Lung (tissue), 11 donors: ENCODE measurements at regions not wholly inside any gene's neighbourhood (a gene's known extent, or its start where the extent isn't known, plus 50 kb on each side); places are given as distances from the start of the nearest gene placed in this dataset.

Source experiments
- ATAC-seq: fragments of 200-7000 bp; cut with Tn5 transposase; one replicate; pipeline ENCODE4 v1.9.1; 2020; ENCODE audit warnings: moderate number of reproducible peaks; ENCODE audit not compliant: insufficient read depth, low FRiP score
- DNase-seq, 3 donors: peaks; one replicate each; pipeline ENCODE4 v3.0.0-alpha.2; 2013 to 2017
- H3K27ac ChIP-seq, 2 donors: one replicate each; pipeline ENCODE4 v1.5.1; 2013; ENCODE audit warnings: mild to moderate bottlenecking in 2 of 2, moderate library complexity in 2 of 2, control low read depth in 1 of 2, inconsistent platforms in 1 of 2, low read depth in 1 of 2, low read length in 1 of 2
- H3K27me3 ChIP-seq, 3 donors: one replicate each; pipeline ENCODE4 v1.5.1; 2013; ENCODE audit warnings: low read length in 2 of 3; ENCODE audit not compliant: control insufficient read depth in 3 of 3, insufficient read depth in 3 of 3
- H3K36me3 ChIP-seq, 4 donors: one replicate each; pipeline ENCODE4 v1.5.1; 2013; ENCODE audit warnings: low read length in 4 of 4, mild to moderate bottlenecking in 1 of 4, moderate library complexity in 1 of 4; ENCODE audit not compliant: control insufficient read depth in 4 of 4, insufficient read depth in 4 of 4
- H3K4me1 ChIP-seq, 5 donors: one replicate each; pipeline ENCODE4 v1.5.1; 2013; ENCODE audit warnings: low read length in 5 of 5, mild to moderate bottlenecking in 2 of 5, moderate library complexity in 1 of 5; ENCODE audit not compliant: control insufficient read depth in 5 of 5, insufficient read depth in 5 of 5
- H3K4me3 ChIP-seq: one replicate; pipeline ENCODE4 v1.5.1; 2013; ENCODE audit warnings: mild to moderate bottlenecking, control low read depth, moderate library complexity
- H3K9ac ChIP-seq, 2 donors: one replicate each; pipeline ENCODE4 v1.5.1; 2013; ENCODE audit warnings: low read length in 2 of 2, control low read depth in 1 of 2; ENCODE audit not compliant: insufficient read depth in 1 of 2
- H3K9me3 ChIP-seq, 4 donors: one replicate each; pipeline ENCODE4 v1.5.1; 2013; ENCODE audit warnings: low read length in 3 of 4, mild to moderate bottlenecking in 1 of 4, moderate library complexity in 1 of 4; ENCODE audit not compliant: control insufficient read depth in 4 of 4, insufficient read depth in 3 of 4
- WGBS, 2 donors: extraction: QIAGEN DNeasy Blood & Tissue Kit; methylation state at CpG; one replicate each; pipeline ENCODE4 v1.1.7; 2013; 5-methylcytosine and 5-hydroxymethylcytosine counted together
- TF ChIP-seq, protein P1 (sequence below): IDR thresholded peaks from 2 replicates; pipeline ENCODE4 v1.5.1; 2012; ENCODE audit warnings: mild to moderate bottlenecking; ENCODE audit errors: control extremely low read depth, extremely low read depth
- donor health status: control.
- donor health status: control.
- donor health status: Bipolar disorder and iron deficiency.
- donor health status: healthy.
- donor health status: DM: yes; HTN: yes; CAD: no.

DNA sequence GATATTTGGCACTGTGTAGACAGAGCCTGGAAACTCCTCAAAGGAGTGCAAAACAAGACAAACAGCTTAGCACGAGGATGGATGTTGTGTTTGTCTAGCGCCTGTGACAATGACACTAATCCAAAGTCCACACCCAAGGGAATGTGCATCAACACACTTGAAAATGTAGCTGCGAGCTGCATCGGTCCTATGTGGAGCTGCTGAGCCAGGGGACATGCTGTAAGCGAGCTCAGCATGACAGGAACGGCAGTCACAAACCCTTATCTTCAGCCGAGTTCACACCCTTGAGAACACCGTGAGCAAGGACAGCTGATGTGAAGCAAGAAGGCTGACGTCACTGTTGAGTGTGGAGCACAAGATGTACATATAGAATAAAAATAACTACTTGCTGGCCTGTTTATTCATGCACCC is 684.3 kb downstream of the QKI start:
- peak in 1 of 3 donors; percentile 60 for DNase-seq
- Histone ChIP-seq H3K27ac (peak overlapping the region in 1 of 2 donors; percentile 96), H3K9ac (no peak overlapping the region), H3K36me3 (no peaks in the 10 kb centered on the region), H3K9me3 (no peaks in the 10 kb centered on the region), H3K27me3 (no peaks in the 10 kb centered on the region), H3K4me3 (no peak overlapping the region), H3K4me1 (peaks cover 0 to 15% (median 3%) of the 10 kb centered on the region in 5 donors)
- 41 to 55% methylated on average over 9 of the region's 9 CpGs for WGBS, 2 donors
- ATAC-seq, result no peak
- TF ChIP-seq, protein P1, sequence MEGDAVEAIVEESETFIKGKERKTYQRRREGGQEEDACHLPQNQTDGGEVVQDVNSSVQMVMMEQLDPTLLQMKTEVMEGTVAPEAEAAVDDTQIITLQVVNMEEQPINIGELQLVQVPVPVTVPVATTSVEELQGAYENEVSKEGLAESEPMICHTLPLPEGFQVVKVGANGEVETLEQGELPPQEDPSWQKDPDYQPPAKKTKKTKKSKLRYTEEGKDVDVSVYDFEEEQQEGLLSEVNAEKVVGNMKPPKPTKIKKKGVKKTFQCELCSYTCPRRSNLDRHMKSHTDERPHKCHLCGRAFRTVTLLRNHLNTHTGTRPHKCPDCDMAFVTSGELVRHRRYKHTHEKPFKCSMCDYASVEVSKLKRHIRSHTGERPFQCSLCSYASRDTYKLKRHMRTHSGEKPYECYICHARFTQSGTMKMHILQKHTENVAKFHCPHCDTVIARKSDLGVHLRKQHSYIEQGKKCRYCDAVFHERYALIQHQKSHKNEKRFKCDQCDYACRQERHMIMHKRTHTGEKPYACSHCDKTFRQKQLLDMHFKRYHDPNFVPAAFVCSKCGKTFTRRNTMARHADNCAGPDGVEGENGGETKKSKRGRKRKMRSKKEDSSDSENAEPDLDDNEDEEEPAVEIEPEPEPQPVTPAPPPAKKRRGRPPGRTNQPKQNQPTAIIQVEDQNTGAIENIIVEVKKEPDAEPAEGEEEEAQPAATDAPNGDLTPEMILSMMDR, result no peak

DNA sequence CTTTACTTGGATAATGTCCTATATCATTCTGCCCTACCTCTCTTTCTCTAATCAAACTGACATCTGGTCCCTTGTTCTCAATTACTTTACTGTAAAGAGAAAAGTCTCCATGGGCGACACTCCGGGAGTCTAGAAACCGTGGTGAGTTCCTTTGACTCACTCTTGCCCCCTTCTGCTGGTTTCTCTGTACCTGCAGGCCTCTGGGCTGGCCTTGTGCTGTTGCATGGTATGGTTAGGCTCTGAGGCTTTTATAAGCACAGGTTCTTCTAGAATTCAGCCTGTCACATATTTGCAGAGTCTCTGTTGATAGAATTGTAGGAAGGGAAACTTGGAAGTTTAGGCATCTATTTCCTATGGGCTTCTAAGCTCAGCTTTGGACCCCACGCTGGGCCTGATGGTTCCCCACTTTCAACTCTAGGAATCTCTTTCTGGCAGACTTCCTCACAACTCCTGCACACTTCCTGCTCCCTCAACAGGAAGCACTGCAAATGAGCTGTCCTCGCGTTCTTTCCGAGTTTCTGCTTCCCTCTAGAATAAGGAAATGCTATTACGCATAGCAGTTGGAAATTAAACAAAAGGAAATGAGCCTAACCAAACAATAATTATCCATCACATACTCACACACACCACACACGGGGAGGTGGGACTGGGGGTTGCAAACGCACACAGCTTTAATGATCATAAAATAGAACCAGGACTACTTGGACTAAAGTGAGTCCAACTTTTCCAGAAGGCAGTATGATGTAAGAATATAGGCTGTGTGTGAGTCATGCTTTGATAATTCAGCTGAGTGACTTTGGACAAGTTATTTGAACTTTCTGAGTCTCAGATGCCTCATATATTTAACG is 683.3 kb downstream of the QKI start:
- H3K9me3 ChIP-seq, result no peaks in the 10 kb centered on the region
- no peaks in the 10 kb centered on the region for H3K36me3 ChIP-seq
- peaks cover 0 to 15% (median 3%) of the 10 kb centered on the region in 5 donors for H3K4me1 ChIP-seq
- DNase-seq (peak in 2 of 3 donors; percentile 54 to 73), ATAC-seq (peak; percentile 60)
- TF ChIP-seq, protein P1, result no peak
- H3K4me3 ChIP-seq, result no peak overlapping the region
- H3K9ac ChIP-seq, result no peak overlapping the region
- peak overlapping the region in 1 of 2 donors; percentile 96 for H3K27ac ChIP-seq
- H3K27me3 ChIP-seq, result no peaks in the 10 kb centered on the region
- 37 to 41% methylated on average over 11 of the region's 11 CpGs for WGBS, 2 donors

DNA sequence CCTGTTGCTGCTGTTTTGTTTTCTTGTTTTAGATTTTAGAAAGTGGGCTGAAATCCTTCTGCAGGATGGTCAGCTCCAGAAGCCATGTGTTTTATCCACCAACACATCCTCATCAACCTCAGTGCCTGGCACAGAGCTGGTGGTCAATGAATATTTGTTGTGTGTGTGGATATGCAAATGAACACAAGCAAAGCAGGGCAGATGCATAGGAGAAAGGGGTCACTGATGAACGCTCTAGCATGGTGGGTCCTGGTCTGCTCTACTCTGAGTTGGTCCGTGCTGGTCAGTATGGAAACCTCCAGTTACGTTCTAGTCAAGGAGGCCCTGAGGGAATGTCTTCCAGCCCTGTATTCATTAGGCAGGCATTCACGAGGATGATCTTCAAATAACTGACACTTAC is 682.5 kb downstream of the QKI start:
- ATAC-seq, result no peak
- TF ChIP-seq, protein P1, result no peak
- WGBS, 2 donors, result 66 to 87% methylated on average over 4 of the region's 4 CpGs
- Histone ChIP-seq H3K36me3 (no peaks in the 10 kb centered on the region), H3K9ac (no peak overlapping the region), H3K27ac (peak overlapping the region; percentile 51 to 96), H3K9me3 (no peaks in the 10 kb centered on the region), H3K4me3 (no peak overlapping the region), H3K4me1 (peaks cover 0 to 15% (median 0%) of the 10 kb centered on the region in 5 donors), H3K27me3 (no peaks in the 10 kb centered on the region)
- no peak for DNase-seq
